HG03103 (cell line): ENCODE measurements at regions not wholly inside any gene's neighbourhood (a gene's known extent, or its start where the extent isn't known, plus 50 kb on each side); places are given as distances from the start of the nearest gene placed in this dataset.

Experiments
- ATAC-seq: cut with Tn5 transposase; IDR thresholded peaks from one replicate; pipeline ENCODE4 v1.9.1; 2021; ENCODE audit warnings: low read depth; ENCODE audit not compliant: unreplicated experiment

GRCh38 chr7:46661431-46661830 lies 740.4 kb upstream of the IGFBP3 start:
- no peak for ATAC-seq

- no peak for ATAC-seq
Observed at GRCh38 chr7:46660402-46660980, 739.4 kb upstream of the IGFBP3 start.

GRCh38 chr7:46658281-46658680 lies 737.2 kb upstream of the IGFBP3 start:
- no peak for ATAC-seq

GRCh38 chr7:46654546-46655443 lies 733.7 kb upstream of the IGFBP3 start:
- no peak for ATAC-seq

GRCh38 chr7:46653848-46654247 lies 732.8 kb upstream of the IGFBP3 start:
- no peak for ATAC-seq

- ATAC-seq: no peak
Observed at GRCh38 chr7:46652317-46652716, 731.2 kb upstream of the IGFBP3 start.

- no peak for ATAC-seq
Observed at GRCh38 chr7:46651561-46652088, 730.6 kb upstream of the IGFBP3 start.

GRCh38 chr7:46651070-46651469 lies 730.0 kb upstream of the IGFBP3 start:
- ATAC-seq: no peak

- no peak for ATAC-seq
Observed at GRCh38 chr7:46649876-46650275, 728.8 kb upstream of the IGFBP3 start.

- no peak for ATAC-seq
Observed at GRCh38 chr7:46637793-46638735, 717.0 kb upstream of the IGFBP3 start.

- ATAC-seq: no peak
Observed at GRCh38 chr7:46636022-46636421, 715.0 kb upstream of the IGFBP3 start.

- no peak for ATAC-seq
Observed at GRCh38 chr7:46633630-46634240, 712.7 kb upstream of the IGFBP3 start.

GRCh38 chr7:46633200-46633599 lies 712.1 kb upstream of the IGFBP3 start:
- ATAC-seq: no peak

- ATAC-seq: no peak
Observed at GRCh38 chr7:46630031-46630430, 709.0 kb upstream of the IGFBP3 start.

- no peak for ATAC-seq
Observed at GRCh38 chr7:46628389-46628788, 707.3 kb upstream of the IGFBP3 start.

- no peak for ATAC-seq
Observed at GRCh38 chr7:46626691-46627310, 705.7 kb upstream of the IGFBP3 start.

- ATAC-seq: no peak
Observed at GRCh38 chr7:46626261-46626660, 705.2 kb upstream of the IGFBP3 start.

GRCh38 chr7:46625032-46625431 lies 704.0 kb upstream of the IGFBP3 start:
- ATAC-seq: no peak

- no peak for ATAC-seq
Observed at GRCh38 chr7:46622251-46622650, 701.2 kb upstream of the IGFBP3 start.
